GM21723 (cell line): ENCODE measurements at regions not wholly inside any gene's neighbourhood (a gene's known extent, or its start where the extent isn't known, plus 50 kb on each side); places are given as distances from the start of the nearest gene placed in this dataset.

Experiments
- ATAC-seq: cut with Tn5 transposase; IDR thresholded peaks from one replicate; pipeline ENCODE4 v1.9.1; 2021; ENCODE audit warnings: mild to moderate bottlenecking, moderate library complexity; ENCODE audit not compliant: unreplicated experiment

GRCh38 chr12:43099691-43100163 is 452.3 kb downstream of the ADAMTS20 start:
- ATAC-seq: no peak

GRCh38 chr12:43098766-43099550 is 453.0 kb downstream of the ADAMTS20 start:
- ATAC-seq: no peak

DNA sequence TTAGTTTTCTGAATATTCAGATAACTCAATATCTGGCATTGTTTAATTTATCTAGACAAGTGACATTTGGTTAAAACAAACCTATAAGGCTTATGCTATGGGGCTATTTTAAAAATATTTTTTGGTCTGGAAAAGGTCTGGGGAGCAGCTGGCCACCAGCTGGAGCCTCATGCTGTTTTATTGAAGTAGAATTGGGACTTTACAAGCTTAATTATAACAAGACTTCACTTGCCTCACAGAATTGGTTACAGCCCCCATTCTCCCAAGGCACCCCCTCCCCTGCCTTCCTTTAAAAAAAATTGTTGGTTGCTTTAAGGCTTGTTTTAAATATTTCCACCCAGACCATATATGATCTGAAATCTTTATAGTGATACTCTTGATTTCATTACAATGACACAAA is 453.9 kb downstream of the ADAMTS20 start:
- no peak for ATAC-seq

DNA sequence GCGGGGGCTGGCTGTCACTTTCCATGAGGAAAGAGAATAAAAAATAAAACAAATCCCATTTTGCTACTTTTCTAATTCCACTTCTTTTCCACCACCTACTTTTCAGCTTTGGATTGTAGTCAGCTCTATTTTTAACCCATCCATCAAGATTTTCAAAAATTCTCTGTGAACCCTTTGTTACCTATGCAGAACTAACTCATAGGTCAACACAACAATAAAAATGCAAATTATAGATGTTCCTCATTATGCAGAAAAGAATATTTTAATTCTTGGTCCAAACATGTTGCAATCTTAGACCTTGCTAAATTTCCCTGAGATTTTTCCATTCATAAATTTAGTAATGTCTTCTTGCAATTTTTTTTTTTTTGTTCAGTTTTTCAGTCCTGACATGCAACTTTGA is 454.5 kb downstream of the ADAMTS20 start:
- no peak for ATAC-seq

GRCh38 chr12:43095669-43096280 is 456.2 kb downstream of the ADAMTS20 start:
- ATAC-seq: no peak

DNA sequence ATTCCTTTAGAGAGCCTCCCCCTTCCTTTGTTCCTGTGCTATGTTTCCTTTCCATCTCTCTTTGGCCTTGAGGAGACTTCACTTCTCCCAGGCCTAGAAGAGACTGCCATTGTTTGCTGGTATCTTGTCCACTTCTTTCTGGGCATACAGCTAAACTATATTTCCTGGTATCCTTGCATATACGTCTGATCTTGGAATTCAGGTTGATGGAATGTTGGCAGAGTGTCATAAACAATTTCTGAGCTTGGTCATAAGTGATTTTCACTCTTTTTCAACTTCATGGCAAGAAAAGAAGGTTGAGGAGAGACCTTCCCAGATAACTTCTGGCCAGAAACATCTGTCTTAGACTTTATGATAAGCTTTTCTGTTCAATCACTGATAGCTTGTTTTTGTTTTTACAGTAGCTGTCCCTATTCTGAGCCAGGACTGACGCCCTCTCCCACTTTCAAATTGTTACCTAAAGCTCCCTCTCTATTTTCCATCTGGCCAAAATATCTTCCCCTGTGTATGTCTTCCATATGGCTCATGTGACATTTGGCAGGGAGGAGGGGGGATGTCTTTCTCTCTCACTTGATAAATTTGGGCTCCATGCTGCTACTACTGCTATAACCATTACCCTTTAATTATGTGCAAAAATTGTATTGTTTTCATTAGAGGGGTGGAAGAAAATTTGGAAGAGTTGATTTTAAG is 457.0 kb downstream of the ADAMTS20 start:
- no peak for ATAC-seq

DNA sequence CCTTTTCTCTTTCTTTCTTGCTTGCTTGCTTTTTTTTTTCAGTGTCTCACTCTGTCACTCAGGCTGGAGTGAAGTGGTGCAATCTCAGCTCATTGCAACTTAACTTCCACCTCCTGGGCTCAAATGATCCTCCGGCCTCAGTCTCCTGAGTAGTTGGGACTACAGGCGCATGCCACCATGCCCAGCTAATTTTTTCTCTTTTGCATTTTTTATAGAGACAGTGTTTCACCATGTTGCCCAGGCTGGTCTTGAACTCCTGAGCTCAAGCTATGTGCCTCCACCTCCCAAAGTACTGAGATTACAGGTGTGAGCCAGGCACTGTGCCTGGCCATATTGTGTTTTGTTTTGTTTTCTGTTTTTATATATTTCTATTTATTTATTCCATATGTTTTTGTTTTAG is 461.0 kb downstream of the ADAMTS20 start:
- ATAC-seq: no peak

GRCh38 chr12:43087195-43088091 is 464.6 kb downstream of the ADAMTS20 start:
- ATAC-seq: no peak

DNA sequence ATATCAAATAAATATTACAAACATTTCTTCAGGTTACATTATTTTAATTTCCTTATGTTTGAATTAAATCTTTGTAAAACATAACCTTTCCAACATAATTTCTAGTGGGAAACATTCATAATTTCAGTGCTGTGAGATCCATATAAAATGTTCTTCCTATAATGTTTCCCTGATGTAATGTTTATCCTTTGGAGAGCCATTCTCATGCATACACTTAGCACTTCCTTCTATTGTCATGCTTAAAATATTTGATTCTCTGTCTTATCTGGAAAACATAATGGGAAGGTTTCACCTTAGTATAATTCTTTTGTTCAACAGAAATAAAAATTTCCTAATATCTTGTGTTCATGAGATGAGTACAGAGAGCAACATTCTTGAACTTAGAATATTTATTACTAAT is 472.5 kb downstream of the ADAMTS20 start:
- no peak for ATAC-seq

GRCh38 chr12:43078976-43079375 is 473.0 kb downstream of the ADAMTS20 start:
- ATAC-seq: no peak

DNA sequence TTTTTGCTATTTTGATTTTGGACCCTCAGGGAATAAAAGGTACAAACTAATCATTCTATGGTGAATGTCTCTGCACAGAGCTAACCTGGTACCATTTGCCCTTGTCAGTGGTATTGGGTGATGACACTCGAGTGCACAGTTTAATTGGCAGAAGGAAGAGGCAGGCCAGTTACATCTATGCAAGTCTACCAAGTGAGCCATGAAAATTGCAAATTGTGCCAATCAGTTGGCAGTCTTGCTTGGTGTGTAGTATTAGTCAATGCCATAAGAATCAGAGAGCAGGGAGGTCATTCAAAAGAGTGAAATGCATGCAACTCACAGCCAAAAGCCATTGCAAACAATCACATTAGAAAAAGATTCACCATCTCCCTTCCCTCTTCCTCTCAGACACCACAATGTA is 479.6 kb downstream of the ADAMTS20 start:
- ATAC-seq: no peak

- no peak for ATAC-seq
Observed at GRCh38 chr12:43069768-43070221, 480.2 kb upstream of the PRICKLE1 start.

GRCh38 chr12:43066471-43066870 is 476.9 kb upstream of the PRICKLE1 start:
- ATAC-seq: no peak

DNA sequence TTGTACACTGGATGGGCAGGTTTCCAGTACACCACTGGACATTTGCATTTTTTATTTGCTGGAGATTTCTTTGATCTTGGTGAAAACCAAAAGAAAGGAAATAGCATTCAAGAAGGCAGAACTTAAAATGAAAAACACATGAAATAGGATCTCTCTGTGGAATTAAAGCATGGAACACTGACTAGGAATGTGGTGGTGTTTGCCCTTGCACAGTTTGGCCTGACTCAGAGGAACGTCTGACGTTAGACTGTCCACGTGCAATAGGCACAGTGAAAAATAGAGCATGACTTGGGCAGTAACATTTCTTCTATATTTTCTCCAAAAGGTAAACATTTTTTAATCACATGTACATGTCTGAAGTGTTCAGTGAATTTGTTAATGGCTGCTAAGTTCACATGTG is 474.1 kb upstream of the PRICKLE1 start:
- no peak for ATAC-seq

DNA sequence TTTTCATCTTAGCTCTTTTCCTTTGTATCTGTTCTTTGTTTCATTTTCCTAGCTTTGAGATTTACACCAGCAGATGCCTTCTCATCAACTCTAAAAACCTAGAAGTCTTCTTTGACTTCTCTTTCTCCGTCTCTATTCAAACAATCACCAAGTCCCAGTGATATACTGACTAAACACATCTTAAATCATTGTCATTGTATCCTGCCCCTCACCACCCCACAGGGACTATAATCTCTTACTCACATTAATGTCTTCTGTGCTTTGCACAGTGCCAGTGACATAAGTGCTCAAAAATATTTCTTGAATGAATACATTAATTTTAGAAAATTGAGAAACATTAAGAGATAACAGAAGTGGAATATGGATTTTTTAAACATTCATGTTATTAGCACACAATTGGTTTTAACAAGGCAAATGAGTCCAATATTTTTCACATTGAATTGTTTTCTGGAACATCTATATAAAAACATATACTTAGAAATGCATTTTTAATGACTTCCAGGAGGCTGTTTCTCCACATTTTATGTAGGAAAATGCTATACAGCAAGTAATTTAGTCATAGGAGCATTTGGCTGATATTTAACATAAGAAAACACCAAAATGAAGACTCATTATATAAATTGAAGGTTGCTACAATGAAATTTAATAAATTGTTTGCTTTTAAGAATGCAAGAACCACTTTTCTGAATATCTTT is 472.8 kb upstream of the PRICKLE1 start:
- no peak for ATAC-seq

- ATAC-seq: no peak
Observed at GRCh38 chr12:43060742-43061141, 471.2 kb upstream of the PRICKLE1 start.

- ATAC-seq: no peak
Observed at GRCh38 chr12:43058616-43059015, 469.1 kb upstream of the PRICKLE1 start.

DNA sequence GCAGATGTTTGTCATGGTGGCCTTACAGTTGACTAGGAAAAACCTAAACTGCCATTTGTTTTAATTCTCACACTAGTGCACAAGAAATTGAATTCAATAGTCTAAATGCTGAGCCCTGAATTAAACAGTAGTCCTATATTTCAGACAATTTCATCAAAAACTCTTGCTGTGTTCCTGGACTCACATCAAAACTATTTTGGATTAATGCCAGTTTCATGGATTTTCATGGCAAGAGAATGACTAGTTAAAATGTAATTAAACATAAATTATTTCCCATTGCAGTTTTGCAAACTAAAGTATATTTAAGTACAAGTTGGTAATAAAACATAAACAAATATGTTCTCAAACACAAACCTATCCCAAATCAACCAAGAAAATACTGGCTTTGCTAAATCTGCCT is 468.0 kb upstream of the PRICKLE1 start:
- no peak for ATAC-seq

DNA sequence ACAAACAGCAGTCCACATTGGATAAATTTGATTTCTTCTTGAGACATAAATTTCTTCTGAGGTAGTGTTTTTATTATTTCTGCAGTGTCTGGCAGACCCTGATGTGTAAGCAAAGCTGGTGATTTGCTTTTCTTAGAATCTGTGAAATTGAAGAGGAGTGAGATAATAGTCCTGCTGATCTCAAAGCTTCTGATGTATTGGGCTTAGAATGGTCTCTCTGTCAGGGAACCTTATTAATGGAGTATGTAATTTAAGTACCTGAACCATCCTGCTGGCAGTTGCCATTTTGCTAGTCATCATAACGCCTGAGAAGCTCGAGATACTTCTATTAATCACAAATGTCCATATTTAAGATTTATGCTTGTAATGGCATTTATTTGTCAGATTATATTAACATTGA is 464.5 kb upstream of the PRICKLE1 start:
- no peak for ATAC-seq

- no peak for ATAC-seq
Observed at GRCh38 chr12:43052441-43052840, 462.9 kb upstream of the PRICKLE1 start.
